ENCODE measurements at regions not wholly inside any gene's neighbourhood (a gene's known extent, or its start where the extent isn't known, plus 50 kb on each side); places are given as distances from the start of the nearest gene placed in this dataset.

DNA sequence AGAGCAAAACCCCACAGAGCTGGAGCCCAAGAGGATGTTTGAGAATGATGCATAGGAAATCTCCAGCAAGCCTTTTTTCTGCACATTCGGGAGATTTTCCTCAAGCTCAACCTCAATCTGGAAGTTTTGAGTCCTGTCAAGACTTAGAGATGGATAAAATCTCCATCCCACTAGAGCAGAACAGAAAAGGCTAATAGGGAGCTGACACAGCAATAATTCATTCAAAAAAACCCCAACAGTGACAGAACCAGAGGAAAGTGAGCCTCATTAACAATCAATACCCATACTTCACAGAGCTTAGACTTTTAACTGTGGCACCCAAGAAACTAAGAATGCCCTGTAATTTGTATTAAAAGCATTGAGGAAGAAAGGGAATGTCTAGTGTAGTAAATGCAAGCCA, 115.9 kb upstream of the BDNF start:
- TF ChIP-seq CTCF (conservative IDR thresholded peaks at IDR 0.05; ENCODE audit: low read length) = no peak
- DNase-seq (ENCODE audit: low read depth) = no peak
- H3K4me3 ChIP-seq (ENCODE audit: low read length) = no peak overlapping the region

DNA sequence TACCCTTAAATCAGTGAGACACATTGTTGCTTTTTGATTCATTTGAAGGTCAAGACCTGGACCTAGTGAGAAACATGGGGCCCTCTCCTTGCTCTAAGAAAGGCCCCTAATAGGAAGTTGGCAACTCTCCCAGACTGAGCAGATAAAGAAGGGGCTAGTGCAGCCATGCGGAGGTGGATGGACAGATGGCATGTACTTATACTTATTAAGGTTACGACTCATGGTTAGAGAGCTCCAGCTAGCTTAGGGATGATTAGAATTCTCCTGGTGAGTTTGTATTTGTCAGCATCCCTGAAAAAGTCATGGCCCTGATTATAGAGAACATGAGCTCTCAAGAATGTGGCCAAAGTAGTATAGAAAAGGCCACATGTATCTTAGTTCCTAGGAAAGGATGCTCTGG, 112.1 kb upstream of the BDNF start:
- DNase-seq (ENCODE audit: low read depth) = no peak
- no peak for TF ChIP-seq CTCF (conservative IDR thresholded peaks at IDR 0.05; ENCODE audit: low read length)
- no peak overlapping the region for H3K4me3 ChIP-seq (ENCODE audit: low read length)

DNA sequence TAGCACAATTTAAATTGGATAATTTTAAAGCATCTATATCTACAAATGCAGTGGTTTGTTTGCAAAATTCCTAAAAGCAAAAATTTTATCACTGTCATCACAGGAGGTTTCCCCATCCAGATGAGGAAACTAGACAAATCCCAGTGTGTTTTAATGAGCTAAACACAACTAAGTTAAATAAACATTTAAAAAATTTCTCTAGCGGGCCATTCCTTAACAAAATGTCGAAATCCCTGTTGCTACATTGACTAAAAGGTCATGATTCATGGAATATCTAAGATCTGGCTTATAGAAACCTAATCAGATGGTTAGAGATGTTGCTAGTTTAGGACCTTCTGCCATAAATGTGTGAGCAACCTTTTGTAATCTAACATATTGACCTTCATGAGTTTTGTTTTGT, 107.3 kb upstream of the BDNF start:
- DNase-seq (ENCODE audit: low read depth) = peak; percentile 72
- no peak for TF ChIP-seq CTCF (conservative IDR thresholded peaks at IDR 0.05; ENCODE audit: low read length)
- no peak overlapping the region for H3K4me3 ChIP-seq (ENCODE audit: low read length)

DNA sequence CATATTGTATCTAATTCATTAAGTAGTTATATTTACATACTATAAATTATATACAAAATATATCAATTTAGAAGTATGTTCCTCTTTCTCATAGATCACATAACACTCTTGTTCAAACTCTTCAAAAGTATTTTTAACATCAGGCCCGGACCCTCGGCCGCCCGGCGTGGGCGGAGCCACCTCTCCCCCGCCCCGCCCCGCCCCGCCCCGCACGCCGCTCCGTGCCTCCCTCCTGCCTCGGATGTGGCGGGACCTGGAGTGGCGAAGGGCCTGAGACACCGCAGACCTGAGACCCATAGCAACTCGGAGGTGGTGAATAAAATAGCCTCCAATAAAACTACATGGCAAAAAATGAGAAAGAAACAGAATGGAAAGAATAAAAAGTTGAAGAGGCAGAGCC, 105.9 kb upstream of the BDNF start:
- no peak for DNase-seq (ENCODE audit: low read depth)
- TF ChIP-seq CTCF (conservative IDR thresholded peaks at IDR 0.05; ENCODE audit: low read length) = no peak
- H3K4me3 ChIP-seq (ENCODE audit: low read length) = no peak overlapping the region

GRCh38 chr11:27795955-27796861, 96.0 kb upstream of the BDNF start:
- no peak for DNase-seq (ENCODE audit: low read depth)
- no peak overlapping the region for H3K4me3 ChIP-seq (ENCODE audit: low read length)
- TF ChIP-seq CTCF (conservative IDR thresholded peaks at IDR 0.05; ENCODE audit: low read length) = no peak

DNA sequence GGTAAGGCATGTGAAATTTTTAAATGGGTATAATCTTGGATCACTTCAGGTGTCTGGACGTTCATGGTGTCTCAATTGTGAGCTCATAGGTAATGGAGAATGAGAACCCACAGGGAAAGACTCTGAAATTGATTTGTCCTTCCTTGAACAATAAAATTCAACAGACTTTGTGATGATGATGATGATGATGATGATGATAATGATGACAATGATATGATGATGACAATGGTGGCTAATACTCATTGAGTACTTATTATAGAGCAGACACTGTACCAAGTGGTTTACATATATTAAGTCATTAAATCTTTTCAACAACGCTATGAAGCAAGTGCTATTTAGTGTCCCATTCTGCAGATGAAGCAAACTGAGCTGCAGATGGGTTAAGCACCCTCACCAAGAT, 86.6 kb upstream of the BDNF start:
- no peak for TF ChIP-seq CTCF (conservative IDR thresholded peaks at IDR 0.05; ENCODE audit: low read length)
- H3K4me3 ChIP-seq (ENCODE audit: low read length) = no peak overlapping the region
- DNase-seq (ENCODE audit: low read depth) = no peak

- no peak for TF ChIP-seq CTCF (conservative IDR thresholded peaks at IDR 0.05; ENCODE audit: low read length)
- no peak overlapping the region for H3K4me3 ChIP-seq (ENCODE audit: low read length)
- peak; percentile 18 for DNase-seq (ENCODE audit: low read depth)
Observed at GRCh38 chr11:27786331-27786730, 86.1 kb upstream of the BDNF start.

Data from AG10803 (cell line).